Coronary artery (tissue), 2 donors: ENCODE measurements at regions not wholly inside any gene's neighbourhood (a gene's known extent, or its start where the extent isn't known, plus 50 kb on each side); places are given as distances from the start of the nearest gene placed in this dataset.
"Not testable (repeated sequence)": the region's sequence is repeated elsewhere in the genome, so short reads cannot be mapped to it uniquely, and the experiment has no call there.

Experiments
- DNase-seq: peaks from one replicate; pipeline ENCODE4 v3.0.0-alpha.2; 2017; ENCODE audit warnings: low spot score
- H3K27ac ChIP-seq, 2 donors: fragments of 200-600 bp; sonication (generic); one replicate each; pipeline ENCODE4 v1.5.1; 2016 to 2019
- H3K4me3 ChIP-seq: fragments of 200-600 bp; sonication (generic); 2 replicates; pipeline ENCODE4 v1.5.1; 2016; ENCODE audit warnings: mild to moderate bottlenecking, moderate library complexity
- CTCF ChIP-seq: fragments of 200-600 bp; sonication (generic); IDR thresholded peaks from one replicate; pipeline ENCODE4 v1.5.1; 2019; ENCODE audit warnings: antibody characterized with exemption

GRCh38 chr1:233828480-233828879, 76.0 kb upstream of the SLC35F3 start:
- no peak for TF ChIP-seq CTCF
- no peak for DNase-seq
- no peak overlapping the region for H3K27ac ChIP-seq
- H3K4me3 ChIP-seq, result no peak overlapping the region

GRCh38 chr1:233834609-233835008, 69.9 kb upstream of the SLC35F3 start:
- no peak for DNase-seq
- H3K27ac ChIP-seq, result no peak overlapping the region
- H3K4me3 ChIP-seq, result no peak overlapping the region
- TF ChIP-seq CTCF, result no peak

GRCh38 chr1:233838207-233838606, 66.3 kb upstream of the SLC35F3 start:
- not testable (repeated sequence) for H3K27ac ChIP-seq, H3K4me3 ChIP-seq, DNase-seq

- Histone ChIP-seq H3K4me3 (no peak overlapping the region), H3K27ac (no peak overlapping the region)
- TF ChIP-seq CTCF, result no peak
- DNase-seq, result no peak
Measured at GRCh38 chr1:233843525-233844204, 60.8 kb upstream of the SLC35F3 start.

GRCh38 chr1:233844275-233844674, 60.2 kb upstream of the SLC35F3 start:
- no peak for TF ChIP-seq CTCF
- Histone ChIP-seq H3K4me3 (no peak overlapping the region), H3K27ac (no peak overlapping the region)
- no peak for DNase-seq

- no peak overlapping the region for H3K27ac ChIP-seq
- no peak for TF ChIP-seq CTCF
- no peak for DNase-seq
- no peak overlapping the region for H3K4me3 ChIP-seq
Measured at GRCh38 chr1:233844692-233845091, 59.8 kb upstream of the SLC35F3 start.
